H1 (cell line): ENCODE measurements at regions not wholly inside any gene's neighbourhood (a gene's known extent, or its start where the extent isn't known, plus 50 kb on each side); places are given as distances from the start of the nearest gene placed in this dataset.

Experiments used
- CTCF ChIA-PET: fragments of 300-600 bp; sonication (Branson Sonifier 250); formaldehyde crosslinking; loops from one replicate; lab custom pipeline; 2021; ENCODE audit not compliant: partially characterized antibody; lab: Charles Lee
- POLR2A ChIA-PET: fragments of 300-600 bp; sonication (Branson Sonifier 250); formaldehyde crosslinking; loops from one replicate; lab custom pipeline; 2021; ENCODE audit warnings: inconsistent platforms; ENCODE audit not compliant: partially characterized antibody; lab: Charles Lee
- DNase-seq, 2 experiments: peaks; one replicate each; pipeline versions ENCODE4 v3.0.0 to v3.0.0-alpha.2; 2010 to 2022; ENCODE audit warnings: low spot score in 2 of 2, low read depth in 1 of 2, mixed read lengths in 1 of 2
- FAIRE-seq: peaks from 2 replicates; lab custom pipeline; 2011; peaks lifted over from hg19 to GRCh38; lab: Jason Lieb, UNC
- H2AFZ ChIP-seq: 2 replicates; pipeline ENCODE4 v1.8.1; 2012; ENCODE audit warnings: low read length, inconsistent platforms
- H2AK5ac ChIP-seq: 2 replicates; pipeline ENCODE4 v1.6.1; 2013; ENCODE audit warnings: low read depth, low read length
- H2BK120ac ChIP-seq: replicated peaks from 2 replicates; pipeline ENCODE3; 2013; ENCODE audit warnings: low read depth, low read length, inconsistent platforms
- H2BK12ac ChIP-seq: 2 replicates; pipeline ENCODE4 v1.6.1; 2013; ENCODE audit warnings: low read depth, low read length
- H2BK15ac ChIP-seq: 2 replicates; pipeline ENCODE4 v1.6.1; 2013; ENCODE audit warnings: low read length
- H2BK20ac ChIP-seq: 2 replicates; pipeline ENCODE4 v1.6.1; 2013; ENCODE audit warnings: low read length
- H2BK5ac ChIP-seq: 2 replicates; pipeline ENCODE4 v1.6.1; 2013; ENCODE audit warnings: low read depth, low read length
- H3K14ac ChIP-seq: 2 replicates; pipeline ENCODE4 v1.6.1; 2013; ENCODE audit warnings: inconsistent platforms; ENCODE audit not compliant: insufficient read length
- H3K18ac ChIP-seq: 2 replicates; pipeline ENCODE4 v1.6.1; 2013; ENCODE audit warnings: low read length; ENCODE audit errors: extremely low read depth
- H3K23ac ChIP-seq: 2 replicates; pipeline ENCODE4 v1.6.1; 2013; ENCODE audit warnings: inconsistent platforms; ENCODE audit not compliant: insufficient read length
- H3K23me2 ChIP-seq: 2 replicates; pipeline ENCODE4 v1.6.1; 2013; ENCODE audit warnings: low read depth, low read length
- H3K27ac ChIP-seq: 2 replicates; pipeline ENCODE4 v1.6.1; 2011; ENCODE audit warnings: low read depth, low read length, inconsistent platforms
- H3K27me3 ChIP-seq, 4 experiments: replicated peaks in 1 of 4; 1 replicate in 1 of 4; 2 replicates in 3 of 4; pipeline versions ENCODE4 v1.6.1 to v1.8.1; 2011 to 2013; ENCODE audit warnings: low read length in 3 of 4, mild to moderate bottlenecking in 3 of 4, inconsistent platforms in 2 of 4, mixed read lengths in 2 of 4, moderate library complexity in 1 of 4; ENCODE audit not compliant: control insufficient read depth in 3 of 4, insufficient read depth in 3 of 4; ENCODE audit errors: extremely low read depth in 1 of 4
- H3K36me3 ChIP-seq, 4 experiments: 2 replicates each; pipeline versions ENCODE4 v1.6.1 to v1.8.1; 2011 to 2013; ENCODE audit warnings: mild to moderate bottlenecking in 4 of 4, low read length in 3 of 4, moderate library complexity in 2 of 4, control low read depth in 1 of 4, inconsistent platforms in 1 of 4; ENCODE audit not compliant: insufficient read depth in 4 of 4, control insufficient read depth in 2 of 4
- H3K4ac ChIP-seq: replicated peaks from 2 replicates; pipeline ENCODE3; 2013; ENCODE audit warnings: low read length, low read depth, mixed read lengths, inconsistent platforms; ENCODE audit not compliant: insufficient read length
- H3K4me1 ChIP-seq, 4 experiments: replicated peaks in 1 of 4; 1 replicate in 1 of 4; 2 replicates in 3 of 4; pipeline versions ENCODE4 v1.6.1 to v1.8.1; 2011 to 2013; ENCODE audit warnings: low read length in 3 of 4, inconsistent platforms in 2 of 4, mixed read lengths in 1 of 4; ENCODE audit not compliant: insufficient read depth in 4 of 4, control insufficient read depth in 3 of 4
- H3K4me2 ChIP-seq, 2 experiments: 2 replicates each; pipeline versions ENCODE4 v1.6.1 to v1.8.1; 2011 to 2013; ENCODE audit warnings: low read depth in 2 of 2, low read length in 2 of 2, control low read depth in 1 of 2, inconsistent platforms in 1 of 2, mild to moderate bottlenecking in 1 of 2; ENCODE audit not compliant: insufficient read depth in 1 of 2
- H3K4me3 ChIP-seq, 4 experiments: fragments of 200-600, 300-600 bp in 1 of 4; sonication (generic), shearing (Covaris generic), sonication (Bioruptor Twin) in 1 of 4; 2 replicates each; pipeline versions ENCODE4 v1.5.1 to v1.8.1; 2011 to 2016; ENCODE audit warnings: low read length in 4 of 4, low read depth in 3 of 4, control low read depth in 2 of 4, inconsistent platforms in 2 of 4, mild to moderate bottlenecking in 2 of 4, mixed read lengths in 1 of 4, moderate library complexity in 1 of 4; ENCODE audit not compliant: insufficient read depth in 2 of 4; ENCODE audit errors: extremely low read depth in 1 of 4
- H3K56ac ChIP-seq: replicated peaks from 2 replicates; pipeline ENCODE3; 2013; ENCODE audit warnings: low read depth, mild to moderate bottlenecking, mixed read lengths, low read length, inconsistent platforms; ENCODE audit not compliant: insufficient read length
- H3K79me1 ChIP-seq: 2 replicates; pipeline ENCODE4 v1.6.1; 2013; ENCODE audit warnings: low read depth, low read length, control low read depth
- H3K79me2 ChIP-seq, 2 experiments: 2 replicates each; pipeline versions ENCODE4 v1.6.1 to v1.8.1; 2012 to 2013; ENCODE audit warnings: low read length in 2 of 2, mild to moderate bottlenecking in 2 of 2, inconsistent platforms in 1 of 2; ENCODE audit not compliant: insufficient read depth in 2 of 2, control insufficient read depth in 1 of 2
- H3K9ac ChIP-seq, 4 experiments: replicated peaks in 1 of 4; 1 replicate in 1 of 4; 2 replicates in 3 of 4; pipeline versions ENCODE4 v1.6.1 to v1.8.1; 2011 to 2013; ENCODE audit warnings: low read depth in 3 of 4, low read length in 3 of 4, control low read depth in 2 of 4, mild to moderate bottlenecking in 2 of 4, moderate library complexity in 2 of 4, inconsistent platforms in 1 of 4; ENCODE audit errors: extremely low read depth in 1 of 4
- H3K9me3 ChIP-seq, 2 experiments: 2 replicates each; pipeline versions ENCODE4 v1.6.1 to v1.8.1; 2012 to 2013; ENCODE audit warnings: mild to moderate bottlenecking in 2 of 2, moderate library complexity in 2 of 2, control low read depth in 1 of 2, inconsistent platforms in 1 of 2, low read depth in 1 of 2, low read length in 1 of 2, mixed read lengths in 1 of 2; ENCODE audit not compliant: insufficient read depth in 2 of 2
- H4K20me1 ChIP-seq, 2 experiments: replicated peaks in 1 of 2; 2 replicates each; pipeline versions ENCODE3 to v1.8.1; 2011 to 2013; ENCODE audit warnings: inconsistent platforms in 2 of 2, low read length in 2 of 2, mild to moderate bottlenecking in 1 of 2; ENCODE audit not compliant: insufficient read depth in 2 of 2, control insufficient read depth in 1 of 2
- H4K5ac ChIP-seq: 2 replicates; pipeline ENCODE4 v1.6.1; 2013; ENCODE audit warnings: low read length, low read depth, mixed read lengths, inconsistent platforms; ENCODE audit not compliant: insufficient read length
- H4K8ac ChIP-seq: 2 replicates; pipeline ENCODE4 v1.8.0; 2013; ENCODE audit warnings: mild to moderate bottlenecking, moderate library complexity, low read length, inconsistent platforms; ENCODE audit not compliant: insufficient read depth; ENCODE audit errors: extremely low read depth
- H4K91ac ChIP-seq: replicated peaks from 2 replicates; pipeline ENCODE3; 2013; ENCODE audit warnings: low read length, mixed read lengths, inconsistent platforms; ENCODE audit not compliant: insufficient read length
- MAX ChIP-seq: IDR thresholded peaks from 2 replicates; pipeline ENCODE4 v1.6.1; 2012; ENCODE audit warnings: inconsistent platforms
- WGBS, 2 experiments: shearing (Covaris generic) in 1 of 2; methylation state at CpG; one replicate each; pipeline versions ENCODE4 v1.1.6 to v1.1.7; 2013 to 2015; ENCODE audit warnings: low lambda C conversion rate in 2 of 2, mixed read lengths in 2 of 2, inconsistent platforms in 1 of 2, low coverage in 1 of 2, missing lambda C conversion rate in 1 of 2; ENCODE audit not compliant: insufficient replicate concordance in 2 of 2, insufficient coverage in 1 of 2, insufficient read length in 1 of 2; ENCODE audit errors: extremely low coverage in 1 of 2, missing lambda C conversion rate in 1 of 2; 5-methylcytosine and 5-hydroxymethylcytosine counted together

GRCh38 chr7:84461093-84461492 is 266.5 kb upstream of the SEMA3A start:
- Histone ChIP-seq H3K4ac (no peak overlapping the region), H4K91ac (no peak overlapping the region), H3K9me3 (no peaks in the 10 kb centered on the region), H3K79me1 (no peaks in the 10 kb centered on the region), H3K23me2 (no peaks in the 10 kb centered on the region), H3K23ac (no peak overlapping the region), H3K27ac (no peak overlapping the region), H3K36me3 (no peaks in the 10 kb centered on the region), H3K4me3 (no peak overlapping the region), H3K18ac (no peak overlapping the region), H2BK12ac (no peak overlapping the region), H2BK15ac (no peak overlapping the region), H3K4me2 (no peak overlapping the region), H2BK20ac (no peak overlapping the region), H3K4me1 (no peaks in the 10 kb centered on the region), H3K56ac (no peak overlapping the region), H3K14ac (no peak overlapping the region), H4K5ac (no peak overlapping the region), H2AK5ac (no peak overlapping the region), H3K27me3 (peaks cover 0 to 1% (median 0%) of the 10 kb centered on the region in 4 experiments; a peak in 1 of 7 replicates), H3K9ac (no peak overlapping the region), H4K20me1 (no peaks in the 10 kb centered on the region), H4K8ac (no peak overlapping the region), H2BK120ac (no peak overlapping the region), H2AFZ (no peak overlapping the region), H3K79me2 (no peaks in the 10 kb centered on the region), H2BK5ac (no peak overlapping the region)
- no peak for TF ChIP-seq MAX
- ChIA-PET CTCF (no interaction called here), POLR2A (no interaction called here)
- 93% methylated on average over 2 of the region's 2 CpGs; no CpG with 5 or more reads in 1 of the 2 experiments for WGBS, 2 experiments
- DNase-seq (no peak), FAIRE-seq (no peak)
